ENCODE measurements at regions not wholly inside any gene's neighbourhood (a gene's known extent, or its start where the extent isn't known, plus 50 kb on each side); places are given as distances from the start of the nearest gene placed in this dataset.

DNA sequence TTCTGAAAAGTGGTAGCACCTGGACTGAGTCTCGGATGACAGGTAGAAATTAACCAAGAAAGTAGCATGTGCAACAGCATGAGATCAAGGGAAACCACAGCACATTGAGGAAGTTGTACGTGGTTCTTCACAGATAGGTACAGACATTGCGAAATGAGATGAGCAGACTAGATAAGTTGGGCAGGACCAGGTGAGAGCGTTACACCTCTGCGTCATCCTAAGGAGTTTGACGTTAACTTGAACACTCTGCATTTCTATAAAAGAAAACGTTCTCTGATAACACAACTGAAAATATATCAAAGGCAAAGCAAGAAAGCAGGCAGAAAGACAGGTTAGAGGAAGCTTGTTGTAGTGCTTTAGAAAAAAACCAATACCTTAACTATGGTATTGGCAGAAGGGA, 98.5 kb upstream of the RASSF8 start:
- peak; percentile 6 for FAIRE-seq

DNA sequence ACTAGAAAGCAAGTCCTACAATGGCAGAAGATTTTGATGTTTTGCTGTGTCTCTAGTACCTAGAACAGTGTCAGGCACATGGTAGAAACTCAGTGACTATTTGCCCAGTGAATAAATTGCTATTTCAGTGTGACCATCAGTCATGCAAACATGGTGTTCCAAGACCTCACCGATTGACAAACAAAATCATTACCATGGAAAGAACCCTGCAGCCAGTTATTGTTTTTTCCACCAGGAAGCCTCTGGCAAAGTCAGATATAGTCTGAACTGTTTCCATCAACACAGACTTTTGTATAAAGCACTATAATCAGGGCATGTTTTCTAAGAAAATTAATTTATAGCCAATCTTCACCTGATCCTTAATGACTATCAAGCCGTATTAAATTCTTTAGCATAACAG, 97.3 kb upstream of the RASSF8 start:
- no peak for FAIRE-seq
- DNase-seq (ENCODE audit: insufficient read length, low spot score) = no peak

More for the DNA sequence above, 98.5 kb upstream of the RASSF8 start:
- TF ChIP-seq, protein P1, sequence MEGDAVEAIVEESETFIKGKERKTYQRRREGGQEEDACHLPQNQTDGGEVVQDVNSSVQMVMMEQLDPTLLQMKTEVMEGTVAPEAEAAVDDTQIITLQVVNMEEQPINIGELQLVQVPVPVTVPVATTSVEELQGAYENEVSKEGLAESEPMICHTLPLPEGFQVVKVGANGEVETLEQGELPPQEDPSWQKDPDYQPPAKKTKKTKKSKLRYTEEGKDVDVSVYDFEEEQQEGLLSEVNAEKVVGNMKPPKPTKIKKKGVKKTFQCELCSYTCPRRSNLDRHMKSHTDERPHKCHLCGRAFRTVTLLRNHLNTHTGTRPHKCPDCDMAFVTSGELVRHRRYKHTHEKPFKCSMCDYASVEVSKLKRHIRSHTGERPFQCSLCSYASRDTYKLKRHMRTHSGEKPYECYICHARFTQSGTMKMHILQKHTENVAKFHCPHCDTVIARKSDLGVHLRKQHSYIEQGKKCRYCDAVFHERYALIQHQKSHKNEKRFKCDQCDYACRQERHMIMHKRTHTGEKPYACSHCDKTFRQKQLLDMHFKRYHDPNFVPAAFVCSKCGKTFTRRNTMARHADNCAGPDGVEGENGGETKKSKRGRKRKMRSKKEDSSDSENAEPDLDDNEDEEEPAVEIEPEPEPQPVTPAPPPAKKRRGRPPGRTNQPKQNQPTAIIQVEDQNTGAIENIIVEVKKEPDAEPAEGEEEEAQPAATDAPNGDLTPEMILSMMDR (IDR thresholded peaks at IDR 0.05; ENCODE audit: insufficient read depth, missing control alignments) = no peak
- no peak for DNase-seq (ENCODE audit: insufficient read length, low spot score)

DNA sequence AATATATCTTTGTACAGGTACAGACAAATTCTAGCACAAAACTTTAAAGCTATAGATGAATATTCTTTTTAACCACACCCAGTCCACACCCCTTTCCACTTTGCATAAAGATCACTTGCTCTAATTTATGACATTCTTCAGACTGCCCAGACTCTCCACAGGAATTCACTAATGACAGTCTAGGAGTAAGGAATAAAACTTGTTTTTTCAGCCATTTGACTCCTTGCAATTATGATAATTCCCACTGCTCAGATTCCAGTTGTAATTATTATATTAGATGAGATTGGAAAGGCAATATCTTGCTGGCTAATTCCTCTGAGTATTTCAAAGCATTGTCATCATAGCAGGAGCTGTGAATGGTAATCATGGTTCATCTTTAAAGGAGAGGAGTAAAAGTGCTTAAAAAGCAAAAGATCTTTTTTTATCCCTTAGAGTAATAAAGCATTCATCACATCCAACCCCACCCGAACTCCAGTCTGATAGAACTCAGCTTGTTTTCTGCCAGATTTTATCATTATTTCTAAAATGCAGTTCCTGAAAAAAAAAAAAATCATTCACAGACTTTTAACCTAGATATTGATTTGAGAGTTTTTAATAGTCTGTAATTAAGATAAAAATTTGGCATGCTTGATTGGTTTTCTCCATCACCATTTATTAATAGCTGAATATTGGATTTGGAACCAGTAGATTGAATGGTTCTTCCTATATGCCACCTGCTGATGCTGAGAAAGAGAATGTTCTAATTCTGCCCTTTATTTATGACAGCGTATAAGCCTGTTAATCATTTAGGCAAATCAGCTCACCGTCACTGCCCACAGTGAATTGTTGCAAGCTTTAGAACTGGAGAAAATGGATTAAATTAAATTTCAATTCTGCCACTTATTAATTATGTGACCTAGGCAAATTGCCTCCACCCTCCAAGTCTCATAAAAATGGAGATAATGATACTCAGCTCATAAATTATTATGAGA, 93.9 kb upstream of the RASSF8 start:
- TF ChIP-seq, protein P1 (IDR thresholded peaks at IDR 0.05; ENCODE audit: insufficient read depth, missing control alignments) = no peak
- DNase-seq (ENCODE audit: insufficient read length, low spot score) (no peak), FAIRE-seq (no peak)

More for the DNA sequence above, 97.3 kb upstream of the RASSF8 start:
- TF ChIP-seq, protein P1 (IDR thresholded peaks at IDR 0.05; ENCODE audit: insufficient read depth, missing control alignments) = no peak

DNA sequence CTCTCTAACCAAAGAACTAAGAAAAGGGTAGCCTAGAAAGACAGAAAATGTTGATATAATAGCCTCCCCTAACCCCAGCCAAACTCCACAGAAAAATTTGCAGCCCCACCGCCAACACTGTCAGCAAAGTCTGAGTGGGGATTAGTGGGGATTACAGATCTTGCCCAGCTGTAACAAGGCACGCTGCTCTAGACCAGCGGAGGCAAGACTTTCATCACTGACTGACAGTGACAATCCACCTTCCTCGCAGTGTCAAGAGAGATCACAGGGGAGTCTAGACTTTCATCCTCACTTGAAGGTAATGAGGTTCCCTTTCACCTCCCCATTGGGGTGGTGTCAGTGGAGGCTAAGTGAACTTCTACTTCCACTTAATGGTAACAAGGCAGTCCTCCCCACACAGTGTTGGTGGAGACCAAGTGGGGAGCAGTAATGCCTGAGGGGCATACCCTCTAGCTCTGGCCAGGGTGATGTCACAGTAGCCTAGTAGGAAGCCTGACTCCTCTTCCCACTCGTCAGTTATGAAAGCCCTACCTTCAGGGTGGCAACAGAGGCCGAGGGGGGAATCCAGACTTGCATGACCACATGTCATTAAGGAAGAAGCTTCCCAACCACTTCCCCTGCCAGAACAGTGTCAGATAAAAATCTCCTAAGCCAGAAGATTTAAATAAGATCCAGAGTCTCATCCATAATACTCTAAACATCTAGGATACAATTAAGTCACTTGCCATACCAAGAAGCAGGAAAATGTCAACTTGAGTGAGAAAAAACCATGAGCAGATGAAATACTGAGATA, 91.7 kb upstream of the RASSF8 start:
- DNase-seq (ENCODE audit: insufficient read length, low spot score) (no peak), FAIRE-seq (peak; percentile 95)
- TF ChIP-seq, protein P1 (IDR thresholded peaks at IDR 0.05; ENCODE audit: insufficient read depth, missing control alignments) = no peak

DNA sequence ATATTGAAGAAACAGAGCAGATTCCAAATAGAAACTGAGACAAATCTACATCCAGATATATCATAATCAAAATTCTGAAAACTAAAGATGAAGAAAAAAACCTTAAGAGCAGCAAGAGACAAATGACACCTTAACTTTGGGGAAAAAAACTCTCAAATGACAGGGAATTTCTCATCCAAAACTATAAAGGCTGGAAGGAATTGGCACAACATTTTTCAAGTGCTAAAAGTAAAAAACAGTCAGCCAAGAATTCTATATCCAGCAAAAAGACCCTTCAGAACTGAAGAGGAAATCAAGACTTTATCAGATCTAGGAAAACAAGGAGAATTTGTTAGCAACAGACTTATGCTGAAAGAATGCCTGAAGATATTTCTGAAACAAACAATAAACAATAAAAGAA, 90.3 kb upstream of the RASSF8 start:
- FAIRE-seq (peak; percentile 25), DNase-seq (ENCODE audit: insufficient read length, low spot score) (no peak)
- TF ChIP-seq, protein P1 (IDR thresholded peaks at IDR 0.05; ENCODE audit: insufficient read depth, missing control alignments) = no peak

DNA sequence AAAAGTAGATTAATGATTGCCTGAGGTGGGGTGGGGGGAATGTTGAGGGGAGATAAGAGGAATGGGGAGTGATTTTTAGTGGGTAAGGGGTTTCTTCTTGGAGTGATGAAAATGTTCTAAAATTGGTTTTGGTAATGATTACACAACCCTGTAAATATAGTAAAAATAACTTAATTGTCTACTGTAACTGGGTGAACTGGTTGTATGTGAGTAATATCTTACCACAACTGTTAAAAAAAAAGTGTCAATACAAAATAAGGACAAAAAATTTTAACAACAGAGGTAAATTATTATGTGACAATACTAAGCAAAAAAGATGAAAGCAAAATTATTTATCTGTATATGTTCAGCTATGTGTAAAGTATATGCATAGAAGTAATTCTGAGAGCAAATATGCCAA, 86.3 kb upstream of the RASSF8 start:
- FAIRE-seq (no peak), DNase-seq (ENCODE audit: insufficient read length, low spot score) (no peak)
- TF ChIP-seq, protein P1 (IDR thresholded peaks at IDR 0.05; ENCODE audit: insufficient read depth, missing control alignments) = no peak
